D721Med (cell line): ENCODE measurements at regions not wholly inside any gene's neighbourhood (a gene's known extent, or its start where the extent isn't known, plus 50 kb on each side); places are given as distances from the start of the nearest gene placed in this dataset.

Experiments used
- DNase-seq: peaks from one replicate; pipeline ENCODE4 v3.0.0; 2011; ENCODE audit warnings: low spot score; ENCODE audit not compliant: insufficient read length
- FAIRE-seq: peaks from 2 replicates; lab custom pipeline; 2011; peaks lifted over from hg19 to GRCh38; lab: Jason Lieb, UNC
- CTCF ChIP-seq: IDR thresholded peaks from 2 replicates; pipeline ENCODE4 v1.5.1; 2012; ENCODE audit warnings: mild to moderate bottlenecking, control low read depth; ENCODE audit not compliant: insufficient read depth; ENCODE audit errors: missing control alignments

- DNase-seq (no peak), FAIRE-seq (no peak)
- no peak for TF ChIP-seq CTCF
These were observed 290.0 kb upstream of the CHORDC1 start for GRCh38 chr11:90512846-90513245.

GRCh38 chr11:90510839-90511238 lies 288.0 kb upstream of the CHORDC1 start:
- DNase-seq (no peak), FAIRE-seq (no peak)
- TF ChIP-seq CTCF: no peak

- FAIRE-seq: no peak
- DNase-seq: no peak
- no peak for TF ChIP-seq CTCF
These were observed 278.2 kb upstream of the CHORDC1 start for GRCh38 chr11:90500922-90501568.

- DNase-seq (no peak), FAIRE-seq (no peak)
- TF ChIP-seq CTCF: no peak
These were observed 273.9 kb upstream of the CHORDC1 start for GRCh38 chr11:90496722-90497121.

- no peak for TF ChIP-seq CTCF
- FAIRE-seq: no peak
- DNase-seq: no peak
These were observed 270.5 kb upstream of the CHORDC1 start for GRCh38 chr11:90493379-90493778.

GRCh38 chr11:90491466-90491865 lies 268.6 kb upstream of the CHORDC1 start:
- no peak for TF ChIP-seq CTCF
- no peak for FAIRE-seq
- no peak for DNase-seq

- peak; percentile 85 for FAIRE-seq
- peak; percentile 55 for TF ChIP-seq CTCF
- DNase-seq: no peak
These were observed 253.7 kb upstream of the CHORDC1 start for GRCh38 chr11:90476442-90477007.
